ENCODE measurements at regions not wholly inside any gene's neighbourhood (a gene's known extent, or its start where the extent isn't known, plus 50 kb on each side); places are given as distances from the start of the nearest gene placed in this dataset.

DNA sequence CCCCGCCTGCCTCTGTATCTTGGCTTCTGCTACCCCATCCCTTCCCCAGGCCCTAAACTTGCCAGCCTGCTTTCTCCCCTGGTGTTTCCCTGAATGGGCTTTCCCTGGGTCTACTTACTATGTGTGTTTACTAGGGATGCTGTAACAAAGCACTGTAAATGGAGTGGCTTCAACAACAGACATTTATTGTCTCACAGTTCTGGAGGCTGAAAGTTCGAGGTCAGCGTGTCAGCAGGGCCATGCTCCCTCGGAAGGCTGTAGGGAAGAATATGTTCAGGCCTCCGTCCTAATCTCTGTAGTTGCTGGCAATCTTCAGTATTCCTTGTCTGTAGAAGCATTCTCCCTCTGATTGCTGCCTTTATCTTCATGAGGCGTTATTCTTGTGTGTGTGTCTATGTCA is 113.6 kb downstream of the DDX1 start:
- TF ChIP-seq, protein P1, sequence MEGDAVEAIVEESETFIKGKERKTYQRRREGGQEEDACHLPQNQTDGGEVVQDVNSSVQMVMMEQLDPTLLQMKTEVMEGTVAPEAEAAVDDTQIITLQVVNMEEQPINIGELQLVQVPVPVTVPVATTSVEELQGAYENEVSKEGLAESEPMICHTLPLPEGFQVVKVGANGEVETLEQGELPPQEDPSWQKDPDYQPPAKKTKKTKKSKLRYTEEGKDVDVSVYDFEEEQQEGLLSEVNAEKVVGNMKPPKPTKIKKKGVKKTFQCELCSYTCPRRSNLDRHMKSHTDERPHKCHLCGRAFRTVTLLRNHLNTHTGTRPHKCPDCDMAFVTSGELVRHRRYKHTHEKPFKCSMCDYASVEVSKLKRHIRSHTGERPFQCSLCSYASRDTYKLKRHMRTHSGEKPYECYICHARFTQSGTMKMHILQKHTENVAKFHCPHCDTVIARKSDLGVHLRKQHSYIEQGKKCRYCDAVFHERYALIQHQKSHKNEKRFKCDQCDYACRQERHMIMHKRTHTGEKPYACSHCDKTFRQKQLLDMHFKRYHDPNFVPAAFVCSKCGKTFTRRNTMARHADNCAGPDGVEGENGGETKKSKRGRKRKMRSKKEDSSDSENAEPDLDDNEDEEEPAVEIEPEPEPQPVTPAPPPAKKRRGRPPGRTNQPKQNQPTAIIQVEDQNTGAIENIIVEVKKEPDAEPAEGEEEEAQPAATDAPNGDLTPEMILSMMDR (IDR thresholded peaks at IDR 0.05; ENCODE audit: control insufficient read depth, insufficient read depth, low read depth, low read length, missing control alignments) = no peak
- no peak for DNase-seq (ENCODE audit: low read depth)

DNA sequence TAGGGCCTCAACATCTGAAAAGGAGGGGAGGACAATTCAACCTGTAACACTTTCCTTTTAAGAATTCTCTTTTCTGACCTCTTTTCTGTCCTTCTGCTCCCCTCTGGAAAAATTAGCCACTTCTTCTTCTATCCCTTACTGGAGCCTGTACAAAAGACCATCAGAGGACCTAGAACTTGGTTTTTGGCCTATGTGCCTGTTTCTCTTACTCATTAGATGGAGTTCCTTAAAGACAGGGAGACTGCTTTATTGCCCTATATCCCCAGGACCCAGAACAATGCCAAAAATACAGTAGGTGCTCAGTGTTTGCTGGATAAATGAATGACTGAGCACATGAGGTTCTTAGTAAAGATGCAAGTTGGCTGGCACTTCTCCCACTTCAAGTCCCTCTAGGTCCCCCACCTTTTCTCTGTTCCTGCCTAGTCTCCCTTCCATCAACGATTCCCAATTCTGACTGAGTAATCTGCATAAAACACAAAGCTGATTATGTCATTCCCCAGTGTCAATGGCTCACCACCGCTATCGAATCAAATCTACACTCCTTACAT is 114.2 kb downstream of the DDX1 start:
- no peak overlapping the region for H3K4me3 ChIP-seq (ENCODE audit: control insufficient read depth, low read depth, low read length)
- no peak for DNase-seq (ENCODE audit: low read depth)
- TF ChIP-seq, protein P1 (IDR thresholded peaks at IDR 0.05; ENCODE audit: control insufficient read depth, insufficient read depth, low read depth, low read length, missing control alignments) = no peak

More for the DNA sequence above, 113.6 kb downstream of the DDX1 start:
- no peak overlapping the region for H3K4me3 ChIP-seq (ENCODE audit: control insufficient read depth, low read depth, low read length)

DNA sequence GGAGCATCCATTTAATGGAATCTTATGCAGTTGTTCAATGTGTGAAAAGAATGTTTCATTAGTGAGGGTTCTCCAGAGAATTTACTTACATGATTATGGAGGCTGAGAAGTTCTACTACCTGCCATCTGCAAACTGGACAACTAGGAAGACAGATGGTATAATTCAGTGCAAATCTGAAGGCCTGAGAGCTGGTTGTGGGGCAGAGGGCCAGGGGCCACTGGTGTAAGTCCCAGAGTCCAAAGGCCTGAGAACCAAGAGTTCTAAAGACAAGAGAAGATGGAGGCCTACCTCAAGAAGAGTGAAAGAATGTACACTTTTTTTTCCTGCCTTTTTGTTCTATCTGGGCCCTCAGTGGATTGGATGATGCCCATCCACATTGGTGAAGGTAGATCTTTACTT is 114.8 kb downstream of the DDX1 start:
- DNase-seq (ENCODE audit: low read depth) = no peak
- TF ChIP-seq, protein P1 (IDR thresholded peaks at IDR 0.05; ENCODE audit: control insufficient read depth, insufficient read depth, low read depth, low read length, missing control alignments) = no peak

DNA sequence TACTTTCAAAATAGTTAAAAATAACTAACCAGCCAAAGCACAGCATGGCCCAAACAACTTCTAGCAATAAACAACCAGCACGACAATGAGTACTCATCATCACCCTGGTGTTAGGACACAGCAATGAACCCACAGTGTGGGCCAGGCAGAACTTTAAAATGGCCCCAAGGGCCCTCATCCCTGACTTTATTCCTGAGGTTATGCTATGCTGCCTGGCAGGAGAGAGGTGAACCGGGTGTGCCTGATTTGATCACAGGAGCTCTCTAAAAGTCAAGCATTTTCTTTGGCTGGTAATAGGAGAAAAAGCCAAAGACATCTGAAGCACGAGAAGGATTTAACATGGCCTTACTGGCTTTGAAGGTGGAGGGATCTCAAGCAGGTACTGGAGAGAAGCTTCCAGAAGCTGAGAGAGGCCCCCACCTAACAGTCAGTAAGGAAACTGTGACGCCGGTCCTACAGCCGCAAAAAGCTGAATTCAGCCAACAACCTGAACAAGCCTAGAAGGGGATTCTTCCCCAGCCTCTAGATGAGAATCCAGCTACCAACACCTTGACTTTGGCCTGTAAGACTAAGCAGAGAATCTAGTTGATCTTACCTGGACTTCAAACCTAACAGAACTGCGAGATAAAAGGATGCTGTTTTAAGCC is 115.4 kb downstream of the DDX1 start:
- TF ChIP-seq, protein P1 (IDR thresholded peaks at IDR 0.05; ENCODE audit: control insufficient read depth, insufficient read depth, low read depth, low read length, missing control alignments) = no peak
- no peak overlapping the region for H3K4me3 ChIP-seq (ENCODE audit: control insufficient read depth, low read depth, low read length)
- DNase-seq (ENCODE audit: low read depth) = no peak

More for the DNA sequence above, 114.8 kb downstream of the DDX1 start:
- no peak overlapping the region for H3K4me3 ChIP-seq (ENCODE audit: control insufficient read depth, low read depth, low read length)

DNA sequence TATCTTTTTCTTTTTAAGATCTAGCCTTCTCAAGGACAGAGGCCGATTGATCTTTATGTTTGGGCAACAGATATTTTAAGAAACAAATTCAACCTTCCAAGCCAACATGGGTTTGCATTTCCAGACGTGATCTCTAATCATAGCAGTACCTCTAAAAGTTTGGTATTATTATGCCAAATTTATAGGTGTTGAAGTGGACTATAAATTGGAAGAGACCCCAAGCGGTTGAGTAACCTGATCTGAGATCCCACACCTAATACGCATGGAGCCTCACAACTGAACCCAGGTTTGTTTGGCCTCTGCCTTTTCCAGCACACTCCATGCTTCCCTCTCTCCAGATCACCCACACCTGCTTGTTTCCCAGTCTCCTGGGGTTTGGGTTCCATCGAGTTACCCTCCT is 116.5 kb downstream of the DDX1 start:
- TF ChIP-seq, protein P1 (IDR thresholded peaks at IDR 0.05; ENCODE audit: control insufficient read depth, insufficient read depth, low read depth, low read length, missing control alignments) = no peak
- DNase-seq (ENCODE audit: low read depth) = no peak

DNA sequence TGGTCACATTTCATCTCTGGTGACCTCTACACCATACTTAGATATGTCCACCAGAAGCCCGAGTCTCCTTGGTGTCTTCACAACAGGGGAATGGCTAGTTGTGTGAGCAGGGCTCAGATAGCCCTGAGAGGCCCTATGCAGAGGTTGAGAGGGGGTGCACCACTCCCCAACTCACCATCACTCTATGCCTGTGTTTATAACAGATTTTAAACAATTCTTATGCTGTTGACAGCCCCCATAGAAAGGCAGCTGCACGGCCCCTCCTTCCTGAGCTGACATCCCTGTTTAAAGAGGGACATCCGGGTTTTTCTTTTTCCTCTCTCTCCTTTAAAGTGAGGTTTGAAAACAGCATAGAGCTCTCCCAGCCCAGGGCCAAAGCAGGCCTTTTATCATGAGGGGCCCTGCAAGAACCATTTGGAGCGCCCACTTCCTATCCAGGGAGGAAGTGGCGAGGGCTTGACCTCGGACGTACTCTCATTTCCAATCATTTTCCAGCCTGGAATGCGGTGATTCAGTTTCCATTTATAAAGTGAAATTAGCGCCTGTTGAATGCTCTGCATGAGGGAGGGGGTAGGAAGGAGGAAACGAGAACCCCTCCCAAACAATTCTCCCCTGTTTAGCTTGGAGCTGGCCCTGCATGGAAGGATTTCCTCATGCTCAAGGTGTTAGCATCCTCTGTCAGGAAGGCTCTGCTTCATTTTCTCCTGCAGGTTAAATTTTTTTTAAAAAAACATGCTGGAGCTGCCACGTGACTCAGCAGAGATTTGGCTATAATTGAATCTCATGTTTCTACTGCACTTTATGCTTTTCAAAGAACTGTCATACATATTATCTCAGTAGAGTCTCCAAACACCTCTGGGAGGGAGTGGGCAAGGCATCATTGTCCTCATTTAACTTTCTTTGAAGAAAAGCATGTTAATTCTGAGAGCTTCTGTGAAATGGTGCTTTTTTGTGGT is 117.5 kb downstream of the DDX1 start:
- DNase-seq (ENCODE audit: low read depth) = no peak
- H3K4me3 ChIP-seq (ENCODE audit: control insufficient read depth, low read depth, low read length) = no peak overlapping the region
- TF ChIP-seq, protein P1 (IDR thresholded peaks at IDR 0.05; ENCODE audit: control insufficient read depth, insufficient read depth, low read depth, low read length, missing control alignments) = no peak

More for the DNA sequence above, 116.5 kb downstream of the DDX1 start:
- no peak overlapping the region for H3K4me3 ChIP-seq (ENCODE audit: control insufficient read depth, low read depth, low read length)

All from AG09309 (cell line).